ENCODE measurements at regions not wholly inside any gene's neighbourhood (a gene's known extent, or its start where the extent isn't known, plus 50 kb on each side); places are given as distances from the start of the nearest gene placed in this dataset.

GRCh38 chr13:80010286-80010831 is 330.6 kb downstream of the SPRY2 start:
- no peak for TF ChIP-seq CTCF (conservative IDR thresholded peaks at IDR 0.05)
- no peak for TF ChIP-seq ZFX (IDR thresholded peaks at IDR 0.05)
